ENCODE measurements at regions not wholly inside any gene's neighbourhood (a gene's known extent, or its start where the extent isn't known, plus 50 kb on each side); places are given as distances from the start of the nearest gene placed in this dataset.

GRCh38 chr19:27776524-27776923 is 1436.4 kb downstream of the UQCRFS1 start:
- H3K9me3 ChIP-seq (ENCODE audit: control insufficient read depth, insufficient read depth, low read depth, low read length): peaks cover 26% of the 10 kb centered on the region
- H3K4me1 ChIP-seq (ENCODE audit: control insufficient read depth, insufficient read depth, low read length): no peaks in the 10 kb centered on the region
- POLR2A ChIA-PET: no interaction called here
- no peak overlapping the region for H3K4me3 ChIP-seq (ENCODE audit: low read depth, low read length)
- H3K36me3 ChIP-seq (ENCODE audit: control insufficient read depth in 2 of 2, insufficient read depth in 1 of 2, low read length in 2 of 2): peaks cover 7 to 11% of the 10 kb centered on the region in 2 experiments
- CTCF ChIA-PET: no interaction called here
- no peak overlapping the region for H3K27ac ChIP-seq (ENCODE audit: extremely low read depth, low read depth, low read length)
- no peak for TF ChIP-seq ZNF398 (tag by site-specific recombination; IDR thresholded peaks at IDR 0.05)
- TF ChIP-seq ZNF692 (tag by site-specific recombination; IDR thresholded peaks at IDR 0.05): no peak
- TF ChIP-seq ZNF677 (tag by site-specific recombination; IDR thresholded peaks at IDR 0.05): no peak
- TF ChIP-seq ZBTB48 (tag by site-specific recombination; IDR thresholded peaks at IDR 0.05): no peak
- no peak for TF ChIP-seq SALL2 (tag by site-specific recombination; IDR thresholded peaks at IDR 0.05; ENCODE audit: borderline replicate concordance)
- TF ChIP-seq ZBTB44 (tag by site-specific recombination; IDR thresholded peaks at IDR 0.05): no peak
- TF ChIP-seq ZSCAN16 (tag by site-specific recombination; IDR thresholded peaks at IDR 0.05): no peak
- TF ChIP-seq ZNF488 (tag by site-specific recombination; IDR thresholded peaks at IDR 0.05): no peak
- no peak for TF ChIP-seq ZBTB6 (tag by site-specific recombination; IDR thresholded peaks at IDR 0.05)
- TF ChIP-seq KLF1 (tag by site-specific recombination; IDR thresholded peaks at IDR 0.05): no peak

- Histone ChIP-seq H3K9me3 (ENCODE audit: control insufficient read depth, insufficient read depth, low read depth, low read length) (peaks cover 24% of the 10 kb centered on the region), H3K4me1 (ENCODE audit: control insufficient read depth, insufficient read depth, low read length) (no peaks in the 10 kb centered on the region), H3K36me3 (ENCODE audit: control insufficient read depth in 2 of 2, insufficient read depth in 1 of 2, low read length in 2 of 2) (peaks cover 7 to 11% of the 10 kb centered on the region in 2 experiments), H3K4me3 (ENCODE audit: low read depth, low read length) (no peak overlapping the region), H3K27ac (ENCODE audit: extremely low read depth, low read depth, low read length) (no peak overlapping the region)
- TF ChIP-seq ZNF660 (tag by site-specific recombination; IDR thresholded peaks at IDR 0.05) (peak; percentile 39; the same call in 1 of the 2 replicates), PRDM1 (tag by site-specific recombination; IDR thresholded peaks at IDR 0.05) (peak; percentile 56), TSHZ1 (tag by site-specific recombination; IDR thresholded peaks at IDR 0.05; ENCODE audit: borderline replicate concordance) (no peak)
- CTCF ChIA-PET: interaction anchor here (0.9 to 1.6 kb wide), 3 partner anchors 10 to 32 kb away, joined by 3 to 6 read pairs (median 4); no protein-coding TSS in a partner anchor
- POLR2A ChIA-PET: no interaction called here
Measured at GRCh38 chr19:27776020-27776419, 1436.9 kb downstream of the UQCRFS1 start.
